Astrocyte (in vitro differentiated cells and primary cell): ENCODE measurements at regions not wholly inside any gene's neighbourhood (a gene's known extent, or its start where the extent isn't known, plus 50 kb on each side); places are given as distances from the start of the nearest gene placed in this dataset.

Experiments
- DNase-seq: peaks from one replicate; pipeline ENCODE4 v3.0.0-alpha.2; 2010; ENCODE audit warnings: low read depth
- FAIRE-seq: peaks from 2 replicates; lab custom pipeline; 2011; peaks lifted over from hg19 to GRCh38; lab: Jason Lieb, UNC
- H2AFZ ChIP-seq: 2 replicates; pipeline ENCODE4 v1.6.0; 2012; ENCODE audit warnings: low read depth, low read length, inconsistent platforms
- H3K27ac ChIP-seq: 2 replicates; pipeline ENCODE4 v1.5.1; 2011; ENCODE audit warnings: low read depth, low read length, inconsistent platforms
- H3K27me3 ChIP-seq: 2 replicates; pipeline ENCODE4 v1.6.0; 2011; ENCODE audit warnings: low read length, inconsistent platforms; ENCODE audit not compliant: insufficient read depth
- H3K36me3 ChIP-seq: 2 replicates; pipeline ENCODE4 v1.5.1; 2011; ENCODE audit warnings: low read length, inconsistent platforms; ENCODE audit not compliant: insufficient read depth
- H3K4me1 ChIP-seq: 2 replicates; pipeline ENCODE4 v1.5.1; 2011; ENCODE audit warnings: low read length, inconsistent platforms; ENCODE audit not compliant: insufficient read depth
- H3K4me2 ChIP-seq: 2 replicates; pipeline ENCODE4 v1.6.0; 2012; ENCODE audit warnings: low read length, inconsistent platforms
- H3K4me3 ChIP-seq: 2 replicates; pipeline ENCODE4 v1.5.1; 2011; ENCODE audit warnings: low read depth, mild to moderate bottlenecking, low read length, inconsistent platforms; ENCODE audit not compliant: insufficient read depth
- H3K79me2 ChIP-seq: 2 replicates; pipeline ENCODE4 v1.6.0; 2012; ENCODE audit warnings: mild to moderate bottlenecking, low read length, inconsistent platforms; ENCODE audit not compliant: insufficient read depth
- H3K9ac ChIP-seq: 2 replicates; pipeline ENCODE4 v1.6.0; 2012; ENCODE audit warnings: mild to moderate bottlenecking, low read length, inconsistent platforms
- H3K9me3 ChIP-seq: 2 replicates; pipeline ENCODE4 v1.5.1; 2012; ENCODE audit warnings: low read depth, mild to moderate bottlenecking, low read length, inconsistent platforms; ENCODE audit not compliant: insufficient read depth
- H4K20me1 ChIP-seq: 2 replicates; pipeline ENCODE4 v1.6.0; 2012; ENCODE audit warnings: low read length, inconsistent platforms; ENCODE audit not compliant: insufficient read depth
- H3K27ac Mint-ChIP-seq: one replicate; pipeline ENCODE4 v1.8.0; 2021; ENCODE audit warnings: mild to moderate bottlenecking, mixed read lengths; ENCODE audit not compliant: unreplicated experiment
- H3K27me3 Mint-ChIP-seq: one replicate; pipeline ENCODE4 v1.8.0; 2021; ENCODE audit warnings: low read depth, mixed read lengths; ENCODE audit not compliant: unreplicated experiment
- H3K36me3 Mint-ChIP-seq: one replicate; pipeline ENCODE4 v1.8.0; 2021; ENCODE audit warnings: low read depth, mixed read lengths; ENCODE audit not compliant: unreplicated experiment
- H3K4me1 Mint-ChIP-seq: one replicate; pipeline ENCODE4 v1.8.0; 2021; ENCODE audit warnings: low read depth, mixed read lengths; ENCODE audit not compliant: unreplicated experiment
- H3K4me3 Mint-ChIP-seq: one replicate; pipeline ENCODE4 v1.8.0; 2021; ENCODE audit warnings: mild to moderate bottlenecking, moderate library complexity, mixed read lengths; ENCODE audit not compliant: unreplicated experiment
- H3K9me3 Mint-ChIP-seq: one replicate; pipeline ENCODE4 v1.8.0; 2021; ENCODE audit warnings: mild to moderate bottlenecking, mixed read lengths; ENCODE audit not compliant: unreplicated experiment
- CTCF ChIP-seq: IDR thresholded peaks from 2 replicates; pipeline ENCODE4 v1.5.1; 2011; ENCODE audit warnings: low read depth, mild to moderate bottlenecking, inconsistent platforms, low read length, moderate library complexity; ENCODE audit not compliant: insufficient read depth
- EZH2 ChIP-seq: IDR thresholded peaks from 2 replicates; pipeline ENCODE4 v1.6.1; 2012; ENCODE audit warnings: mild to moderate bottlenecking, low read length, inconsistent platforms; ENCODE audit not compliant: insufficient read depth

GRCh38 chr9:8155706-8156105, 356.1 kb upstream of the DMAC1 start:
- TF ChIP-seq EZH2 (no peak), CTCF (no peak)
- Mint-ChIP-seq H3K9me3 (peaks cover 5% of the 10 kb centered on the region), H3K36me3 (no peaks in the 10 kb centered on the region), H3K4me3 (no peak overlapping the region), H3K4me1 (no peaks in the 10 kb centered on the region), H3K27ac (no peak overlapping the region), H3K27me3 (no peaks in the 10 kb centered on the region)
- Histone ChIP-seq H2AFZ (no peak overlapping the region), H3K9ac (no peak overlapping the region), H3K79me2 (no peaks in the 10 kb centered on the region), H3K27me3 (no peaks in the 10 kb centered on the region), H3K27ac (no peak overlapping the region), H3K9me3 (no peaks in the 10 kb centered on the region), H3K4me1 (no peaks in the 10 kb centered on the region), H3K4me2 (no peak overlapping the region), H4K20me1 (no peaks in the 10 kb centered on the region), H3K4me3 (no peak overlapping the region), H3K36me3 (no peaks in the 10 kb centered on the region)
- FAIRE-seq (no peak), DNase-seq (no peak)

GRCh38 chr9:8143677-8144076, 344.1 kb upstream of the DMAC1 start:
- H3K36me3 Mint-ChIP-seq, result no peaks in the 10 kb centered on the region
- Histone ChIP-seq H2AFZ (no peak overlapping the region), H3K4me1 (no peaks in the 10 kb centered on the region), H3K36me3 (no peaks in the 10 kb centered on the region), H3K4me3 (no peak overlapping the region), H3K27ac (no peak overlapping the region), H3K9me3 (no peaks in the 10 kb centered on the region), H3K9ac (no peak overlapping the region), H3K27me3 (no peaks in the 10 kb centered on the region), H4K20me1 (no peaks in the 10 kb centered on the region), H3K79me2 (no peaks in the 10 kb centered on the region), H3K4me2 (no peak overlapping the region)
- H3K27ac Mint-ChIP-seq, result no peak overlapping the region
- H3K9me3 Mint-ChIP-seq, result no peaks in the 10 kb centered on the region
- FAIRE-seq, result no peak
- no peak for TF ChIP-seq EZH2
- no peak for TF ChIP-seq CTCF
- H3K4me3 Mint-ChIP-seq, result no peak overlapping the region
- H3K4me1 Mint-ChIP-seq, result no peaks in the 10 kb centered on the region
- H3K27me3 Mint-ChIP-seq, result no peaks in the 10 kb centered on the region
- no peak for DNase-seq

GRCh38 chr9:8140557-8140956, 341.0 kb upstream of the DMAC1 start:
- no peak overlapping the region for H3K4me2 ChIP-seq
- H3K9me3 ChIP-seq, result no peaks in the 10 kb centered on the region
- no peak overlapping the region for H2AFZ ChIP-seq
- TF ChIP-seq EZH2, result no peak
- no peak for TF ChIP-seq CTCF
- no peak overlapping the region for H3K4me3 ChIP-seq
- H3K9me3 Mint-ChIP-seq, result no peaks in the 10 kb centered on the region
- no peak overlapping the region for H3K27ac ChIP-seq
- FAIRE-seq (no peak), DNase-seq (no peak)
- no peaks in the 10 kb centered on the region for H3K36me3 ChIP-seq
- no peaks in the 10 kb centered on the region for H3K27me3 Mint-ChIP-seq
- H4K20me1 ChIP-seq, result no peaks in the 10 kb centered on the region
- no peaks in the 10 kb centered on the region for H3K27me3 ChIP-seq
- no peak overlapping the region for H3K9ac ChIP-seq
- no peak overlapping the region for H3K27ac Mint-ChIP-seq
- H3K4me1 ChIP-seq, result no peaks in the 10 kb centered on the region
- no peaks in the 10 kb centered on the region for H3K4me1 Mint-ChIP-seq
- no peaks in the 10 kb centered on the region for H3K36me3 Mint-ChIP-seq
- no peaks in the 10 kb centered on the region for H3K79me2 ChIP-seq
- no peak overlapping the region for H3K4me3 Mint-ChIP-seq
